ENCODE measurements at regions not wholly inside any gene's neighbourhood (a gene's known extent, or its start where the extent isn't known, plus 50 kb on each side); places are given as distances from the start of the nearest gene placed in this dataset.
"Not testable (repeated sequence)": the region's sequence is repeated elsewhere in the genome, so short reads cannot be mapped to it uniquely, and the experiment has no call there.

DNA sequence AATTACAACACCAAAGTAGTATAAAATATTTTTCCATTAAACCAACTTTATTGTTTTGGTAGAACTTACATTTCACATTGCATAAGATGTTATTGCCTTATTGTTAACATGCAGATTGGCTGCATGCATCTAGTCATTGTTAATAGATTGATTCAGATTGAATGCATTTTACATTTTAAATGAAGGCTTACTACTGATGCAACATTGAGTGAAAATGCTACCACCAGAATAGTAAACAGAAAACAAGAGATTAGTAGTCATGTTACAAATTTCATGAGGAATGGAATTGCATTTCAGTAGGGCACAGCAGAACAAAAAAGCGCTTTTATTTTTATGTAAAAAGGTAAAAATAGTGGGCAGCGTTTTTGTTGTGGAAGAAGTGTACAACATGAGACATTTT, 298.3 kb downstream of the ARL4A start:
- DNase-seq (ENCODE audit: low spot score): no peak

GRCh38 chr7:12987238-12987637, 299.8 kb downstream of the ARL4A start:
- DNase-seq (ENCODE audit: low spot score): no peak

DNA sequence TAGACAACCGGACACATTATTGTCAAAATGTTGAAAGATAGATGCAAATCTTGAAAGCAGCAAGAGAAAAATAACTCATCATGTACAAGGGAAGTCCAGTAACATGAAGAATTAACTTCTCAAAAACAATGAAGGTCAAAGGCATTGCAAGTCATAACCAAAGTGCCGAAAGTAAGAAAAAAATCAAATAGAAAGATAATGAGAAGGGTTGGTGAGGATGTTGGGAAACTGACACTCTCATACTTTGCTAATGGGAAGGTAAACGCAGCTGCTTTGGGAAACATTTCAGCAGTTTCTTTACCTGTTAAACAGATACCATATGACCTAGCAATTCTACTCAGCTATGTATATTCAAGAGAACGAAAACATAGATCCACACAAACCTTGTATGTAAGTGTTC, 303.0 kb downstream of the ARL4A start:
- no peak for DNase-seq (ENCODE audit: low spot score)

GRCh38 chr7:12993025-12993424, 305.6 kb downstream of the ARL4A start:
- DNase-seq (ENCODE audit: low spot score): no peak

GRCh38 chr7:12995912-12996469, 308.6 kb downstream of the ARL4A start:
- DNase-seq (ENCODE audit: low spot score): no peak

GRCh38 chr7:13007331-13007730, 319.9 kb downstream of the ARL4A start:
- no peak for DNase-seq (ENCODE audit: low spot score)

DNA sequence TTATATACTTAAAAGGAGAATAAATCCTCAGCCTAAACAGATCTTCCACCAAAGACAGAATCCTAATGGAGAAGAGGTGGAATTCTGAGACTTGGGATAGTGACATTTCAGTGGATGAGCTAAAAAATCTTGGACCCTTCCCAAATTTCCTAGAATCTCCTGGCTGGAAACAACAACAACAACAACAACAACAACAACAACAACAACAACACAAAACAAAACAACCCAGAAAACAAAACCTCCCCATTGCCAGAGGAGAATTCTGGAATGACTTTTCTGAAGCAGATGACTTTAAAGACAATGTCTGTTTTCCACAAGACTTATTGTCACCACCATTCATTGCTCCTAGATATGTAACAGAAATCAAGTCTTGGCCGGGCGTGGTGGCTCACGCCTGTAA, 322.1 kb downstream of the ARL4A start:
- DNase-seq (ENCODE audit: low spot score): no peak

DNA sequence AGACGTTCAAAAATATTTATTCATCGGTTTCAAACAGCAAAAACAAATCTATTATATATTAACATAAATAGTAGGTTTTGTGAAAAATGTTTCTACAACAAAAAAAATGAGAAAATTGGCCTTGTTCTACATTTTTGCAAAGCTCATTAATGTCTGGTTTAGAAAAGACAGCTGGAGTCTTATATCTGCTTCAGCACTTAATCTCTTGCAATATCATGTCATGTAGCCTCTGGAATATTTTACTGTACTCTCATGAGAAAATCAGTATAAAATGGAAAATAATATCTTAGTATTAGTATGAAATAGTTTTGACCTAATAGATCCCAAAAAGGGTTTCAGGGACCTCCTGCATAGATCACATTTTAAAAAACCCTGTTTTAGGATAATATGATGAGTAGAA, 326.6 kb downstream of the ARL4A start:
- DNase-seq (ENCODE audit: low spot score): no peak

DNA sequence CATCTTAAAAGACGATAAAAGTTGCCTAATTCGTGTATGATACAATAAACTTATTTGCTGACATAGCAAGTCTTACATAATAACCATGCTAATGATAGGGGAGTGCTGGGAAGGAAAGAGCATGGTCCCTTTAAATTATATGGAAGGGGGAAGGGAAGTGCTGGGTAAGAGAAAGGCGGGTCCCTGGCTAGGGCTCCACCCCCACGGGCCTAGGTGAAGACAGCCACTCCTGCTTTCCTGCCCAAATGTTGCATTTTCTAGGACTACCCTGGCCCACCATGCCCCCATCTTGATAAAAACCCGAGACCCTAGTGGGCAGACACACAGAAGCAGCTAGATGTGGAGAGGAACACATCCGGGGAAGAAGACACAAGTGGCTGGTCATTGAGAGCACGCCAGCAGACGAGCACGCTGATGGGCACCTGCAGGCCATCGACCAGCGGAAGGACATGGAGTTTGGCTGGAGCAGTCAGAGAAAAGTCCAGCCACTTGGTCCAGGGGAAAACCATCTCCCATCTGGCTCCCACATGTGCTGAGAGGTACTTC, 328.7 kb downstream of the ARL4A start:
- no peak for DNase-seq (ENCODE audit: low spot score)

DNA sequence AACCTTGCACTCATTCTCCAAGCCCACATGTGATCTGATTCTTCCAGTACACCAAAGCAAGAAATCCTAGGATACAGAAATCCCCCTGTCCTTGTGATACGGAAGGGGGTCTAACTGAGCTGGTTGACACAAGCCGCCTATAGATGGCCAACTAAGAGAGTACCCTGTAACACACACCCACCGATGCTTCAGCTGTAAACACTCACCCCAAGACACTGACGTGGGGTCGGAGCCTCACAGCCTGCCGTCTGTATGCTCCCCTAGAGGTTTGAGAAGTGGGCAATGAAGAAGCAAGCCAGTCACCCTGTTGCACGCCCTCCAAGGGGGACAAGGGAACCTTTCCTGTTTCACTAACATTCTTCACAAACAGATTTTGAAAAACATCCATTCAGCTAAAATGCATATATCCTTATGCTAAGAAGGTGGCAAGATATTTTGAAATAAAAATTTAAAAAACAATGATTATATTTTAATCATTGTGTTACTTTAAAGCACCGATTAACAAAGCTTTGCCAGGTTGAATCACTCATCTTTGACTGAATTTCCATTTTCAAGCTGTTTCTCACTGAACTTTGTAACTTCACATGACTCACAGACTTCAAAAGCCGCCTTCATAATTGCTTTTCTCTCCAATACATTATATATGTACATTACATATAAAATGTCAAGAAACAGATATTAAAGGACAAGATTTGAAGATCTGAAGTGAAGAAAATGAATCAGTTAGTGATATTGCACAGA, 329.3 kb downstream of the ARL4A start:
- DNase-seq (ENCODE audit: low spot score): no peak

DNA sequence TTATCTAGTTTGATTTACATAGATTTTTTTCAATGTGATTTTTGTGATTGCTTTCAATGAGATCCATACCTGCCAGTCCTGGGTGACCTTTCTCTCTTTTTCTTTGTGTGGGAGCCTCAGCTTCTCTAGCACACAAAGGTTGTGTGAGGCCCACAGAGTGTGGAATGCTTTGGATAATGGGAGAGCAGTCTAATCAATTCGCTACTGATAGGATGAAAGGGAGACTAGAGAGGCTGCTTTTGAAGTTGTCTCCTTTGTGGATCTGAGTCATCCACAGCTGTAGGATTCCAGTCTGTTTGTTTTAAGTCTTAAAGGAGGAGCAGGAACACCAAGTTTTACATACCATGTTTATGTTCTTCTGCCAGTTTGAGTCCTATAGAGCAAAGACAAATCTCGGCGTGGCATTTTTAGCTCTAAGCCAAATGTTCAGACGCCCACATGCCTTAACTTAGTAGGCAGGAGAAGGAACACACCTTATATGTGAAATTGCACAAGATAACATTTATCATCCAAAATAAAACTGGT, 330.0 kb downstream of the ARL4A start:
- DNase-seq (ENCODE audit: low spot score): no peak

GRCh38 chr7:13017881-13018280, 330.4 kb downstream of the ARL4A start:
- DNase-seq (ENCODE audit: low spot score): no peak

DNA sequence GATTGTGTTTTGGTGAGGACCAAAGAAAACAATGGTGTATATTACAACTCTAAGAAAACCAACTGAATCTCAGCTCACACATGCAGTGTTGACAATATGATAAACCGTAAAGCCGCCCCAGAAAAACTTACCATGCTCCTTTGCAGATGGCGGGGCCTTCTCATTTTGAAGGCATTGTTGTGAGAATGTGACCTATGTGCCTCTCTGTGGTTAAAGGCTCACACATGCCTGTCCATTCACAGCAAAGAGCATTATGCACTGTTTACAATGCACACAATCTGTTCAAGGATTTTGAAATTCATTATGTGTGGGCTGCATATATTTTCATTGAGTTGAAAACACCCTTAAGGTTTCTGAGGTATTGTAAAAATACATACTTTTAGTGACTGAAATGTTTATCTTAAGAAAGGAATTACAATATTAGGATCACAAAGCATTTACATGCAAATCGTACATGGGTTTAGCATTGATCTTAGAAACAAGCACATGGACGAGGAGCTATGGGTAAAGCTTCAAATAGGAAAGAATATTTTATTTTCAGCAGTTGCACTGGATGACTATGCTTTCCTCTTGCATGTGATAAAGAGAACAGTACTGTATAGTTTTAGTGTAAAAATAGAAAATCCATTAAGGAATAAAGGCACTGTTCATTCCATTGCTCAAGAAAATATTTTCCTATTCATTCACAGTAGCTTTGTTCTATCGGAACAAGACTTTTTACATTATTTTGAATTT, 334.3 kb downstream of the ARL4A start:
- DNase-seq (ENCODE audit: low spot score): no peak

- no peak for DNase-seq (ENCODE audit: low spot score)
Observed at GRCh38 chr7:13024121-13024674, 336.8 kb downstream of the ARL4A start.

- DNase-seq (ENCODE audit: low spot score): not testable (repeated sequence)
Observed at GRCh38 chr7:13025043-13025442, 337.6 kb downstream of the ARL4A start.

- DNase-seq (ENCODE audit: low spot score): no peak
Observed at GRCh38 chr7:13027321-13027720, 339.9 kb downstream of the ARL4A start.

DNA sequence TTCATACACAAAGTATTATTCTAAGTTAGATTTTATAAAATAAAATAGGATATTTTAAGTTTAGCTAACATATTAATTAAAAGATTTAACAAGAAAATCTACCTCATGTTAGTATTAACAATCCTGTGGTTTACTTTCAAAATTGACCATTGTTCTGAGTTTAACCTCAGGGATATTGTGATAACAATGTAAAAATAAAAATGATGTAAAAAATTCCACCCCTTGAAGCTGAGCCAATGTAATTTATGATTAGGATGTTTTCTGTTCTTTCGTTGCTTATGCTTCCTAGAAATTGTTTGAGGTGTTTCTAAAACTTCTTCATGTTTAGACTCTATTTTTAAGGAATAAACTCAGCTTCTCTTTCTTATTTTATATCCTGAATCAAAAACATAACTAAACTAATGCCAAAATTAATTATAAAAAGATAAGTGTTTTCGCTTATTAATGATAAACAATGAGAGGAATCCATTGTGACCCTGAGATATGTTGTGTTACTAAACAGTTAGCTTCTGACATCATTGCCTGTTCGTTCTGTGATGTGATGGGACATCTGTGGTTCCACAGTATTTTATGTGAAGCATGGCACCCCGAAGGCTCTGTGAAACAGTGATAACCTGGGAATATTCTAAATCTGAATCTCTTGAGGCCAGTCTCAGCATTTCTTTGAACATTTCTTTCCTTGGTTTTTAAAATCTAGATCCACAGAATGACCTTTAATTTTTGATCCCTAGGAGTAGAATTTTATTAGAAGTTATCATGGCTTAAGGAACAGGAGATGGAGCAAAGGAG, 340.8 kb downstream of the ARL4A start:
- DNase-seq (ENCODE audit: low spot score): no peak

- DNase-seq (ENCODE audit: low spot score): no peak
Observed at GRCh38 chr7:13028825-13029099, 341.3 kb downstream of the ARL4A start.

- no peak for DNase-seq (ENCODE audit: low spot score)
Observed at GRCh38 chr7:13031468-13031867, 344.0 kb downstream of the ARL4A start.

DNA sequence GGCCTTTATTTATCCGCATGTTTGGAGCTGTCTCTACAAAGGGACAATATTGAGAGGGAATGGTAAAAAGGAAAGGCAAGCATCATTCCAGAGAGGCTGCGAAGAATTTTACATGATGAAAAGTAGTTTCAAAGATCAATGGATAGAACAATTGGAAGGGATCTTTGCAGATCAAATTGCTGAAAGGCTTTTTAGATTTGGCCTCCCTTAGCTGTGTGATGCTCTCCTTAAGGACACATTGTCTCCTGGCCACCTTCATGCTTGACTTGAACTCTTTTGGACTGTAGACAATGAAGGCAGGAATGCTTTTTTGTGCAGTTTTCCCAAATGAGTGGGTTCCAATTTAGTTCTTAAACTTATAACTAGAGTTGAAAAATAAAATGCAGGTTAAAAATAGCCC, 344.7 kb downstream of the ARL4A start:
- no peak for DNase-seq (ENCODE audit: low spot score)

DNA sequence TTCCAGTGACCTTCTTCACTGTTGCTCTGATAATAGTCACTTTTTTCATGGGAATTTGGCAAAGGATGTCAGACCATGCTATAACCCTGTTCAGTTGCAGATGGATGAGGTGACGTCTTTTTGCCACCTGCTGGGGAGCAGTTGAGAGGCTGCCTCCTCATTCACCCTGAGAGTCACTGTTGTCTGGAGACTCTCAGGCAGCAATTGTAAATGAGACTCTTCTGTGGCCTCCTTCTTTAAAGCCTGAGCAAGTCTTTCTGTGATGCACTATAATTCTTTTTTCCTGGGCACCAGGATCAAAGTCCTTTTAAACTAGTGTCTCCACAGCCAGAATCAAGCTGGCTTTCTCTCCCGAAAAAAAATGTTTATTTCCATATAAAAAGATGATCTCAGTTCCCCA, 345.1 kb downstream of the ARL4A start:
- DNase-seq (ENCODE audit: low spot score): no peak

DNA sequence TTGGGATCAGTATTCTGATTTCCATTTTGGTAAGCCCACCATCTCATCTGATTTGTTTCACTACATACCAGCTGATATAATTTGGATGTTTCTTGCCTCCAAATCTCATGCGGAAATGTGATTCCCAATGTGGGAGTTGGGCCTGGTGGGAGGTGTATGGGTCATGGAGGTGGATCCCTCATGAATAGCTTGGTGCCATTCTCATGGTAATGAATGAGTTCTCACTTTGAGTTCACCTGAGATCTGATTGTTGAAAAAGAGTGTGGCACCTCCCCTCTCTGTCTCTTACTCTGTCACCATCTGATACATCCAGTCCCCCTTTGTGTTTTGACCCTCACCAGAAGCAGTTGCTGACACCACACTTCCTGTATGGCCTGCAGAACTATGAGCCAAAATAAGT, 347.3 kb downstream of the ARL4A start:
- no peak for DNase-seq (ENCODE audit: low spot score)
